Colonic mucosa (tissue), 4 donors: ENCODE measurements at regions not wholly inside any gene's neighbourhood (a gene's known extent, or its start where the extent isn't known, plus 50 kb on each side); places are given as distances from the start of the nearest gene placed in this dataset.

Experiments
- DNase-seq: peaks from one replicate; pipeline ENCODE4 v3.0.0-alpha.2; 2020
- H3K27ac ChIP-seq: fragments of 200-600 bp; one replicate; pipeline ENCODE4 v1.8.0; 2021
- H3K27me3 ChIP-seq: fragments of 200-600 bp; one replicate; pipeline ENCODE4 v1.8.0; 2021
- H3K36me3 ChIP-seq: fragments of 200-600 bp; one replicate; pipeline ENCODE4 v1.8.0; 2021
- H3K4me1 ChIP-seq: fragments of 200-600 bp; one replicate; pipeline ENCODE4 v1.8.0; 2021; ENCODE audit warnings: mild to moderate bottlenecking
- H3K4me3 ChIP-seq: fragments of 200-600 bp; one replicate; pipeline ENCODE4 v1.8.0; 2021
- H3K9ac ChIP-seq, 2 donors: one replicate each; pipeline ENCODE4 v1.7.0; 2013; ENCODE audit warnings: control low read depth in 2 of 2, low read depth in 2 of 2, low read length in 2 of 2
- H3K9me3 ChIP-seq: fragments of 200-600 bp; one replicate; pipeline ENCODE4 v1.8.0; 2021
- CTCF ChIP-seq: fragments of 200-600 bp; IDR thresholded peaks from one replicate; pipeline ENCODE4 v1.8.0; 2022; ENCODE audit warnings: antibody characterized with exemption, mild to moderate bottlenecking
- intact Hi-C: fragments of 100-400 bp; cut with DNase I; formaldehyde crosslinking; loops from one replicate; pipeline ENCODE4 v1.14.1; 2022
- donor health status: healthy.
- donor health status: DM: no; HTN: no; CAD: no.
- donor health status: DM: no; HTN: no; CAD: no.

DNA sequence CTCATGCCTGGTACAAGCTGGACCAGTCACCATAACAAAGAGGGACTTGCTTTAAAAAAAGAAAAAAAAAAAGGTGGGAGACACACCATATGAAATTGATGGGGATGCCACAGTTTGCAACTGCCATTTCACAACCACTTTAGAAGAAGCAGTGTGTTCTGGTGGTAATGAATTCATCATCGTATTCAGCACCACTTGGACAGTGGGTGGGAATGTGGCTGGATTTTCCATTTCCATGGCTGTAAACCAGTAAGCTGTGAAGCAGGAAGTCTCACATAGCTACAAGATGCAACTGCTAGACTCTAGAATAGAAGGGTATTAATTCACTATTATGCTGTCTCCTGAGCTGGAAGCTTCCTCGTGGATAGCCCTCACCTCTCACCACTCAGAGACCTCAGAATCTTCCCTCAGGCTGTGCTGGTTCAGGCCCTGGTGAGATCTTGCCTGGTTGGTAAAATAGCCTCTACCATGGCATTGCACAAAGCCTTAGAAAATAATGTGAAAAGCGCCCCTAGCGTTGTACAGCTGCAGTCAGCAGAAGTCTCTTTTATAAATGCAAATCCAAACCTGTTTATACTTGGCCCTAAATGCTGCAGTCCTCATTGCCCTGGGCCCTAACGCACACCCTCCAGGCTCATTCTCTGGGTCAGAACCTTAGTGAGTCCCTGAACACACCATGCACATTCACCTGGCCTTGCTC lies 150.7 kb downstream of the KCTD15 start:
- H3K9ac ChIP-seq: no peak overlapping the region
- no peaks in the 10 kb centered on the region for H3K9me3 ChIP-seq
- H3K27me3 ChIP-seq: no peaks in the 10 kb centered on the region
- no peaks in the 10 kb centered on the region for H3K36me3 ChIP-seq
- no peak overlapping the region for H3K27ac ChIP-seq
- no peak for TF ChIP-seq CTCF
- H3K4me3 ChIP-seq: no peak overlapping the region
- DNase-seq: no peak
- intact Hi-C loops: no loop called here
- no peaks in the 10 kb centered on the region for H3K4me1 ChIP-seq

- no peaks in the 10 kb centered on the region for H3K36me3 ChIP-seq
- intact Hi-C loops: no loop called here
- no peaks in the 10 kb centered on the region for H3K4me1 ChIP-seq
- no peak overlapping the region for H3K4me3 ChIP-seq
- no peak overlapping the region for H3K9ac ChIP-seq
- H3K9me3 ChIP-seq: no peaks in the 10 kb centered on the region
- no peak for TF ChIP-seq CTCF
- H3K27me3 ChIP-seq: no peaks in the 10 kb centered on the region
- DNase-seq: no peak
- H3K27ac ChIP-seq: no peak overlapping the region
These were observed 152.1 kb downstream of the KCTD15 start for GRCh38 chr19:33948651-33949335.

- Histone ChIP-seq H3K36me3 (no peaks in the 10 kb centered on the region), H3K27ac (no peak overlapping the region), H3K9me3 (no peaks in the 10 kb centered on the region), H3K4me1 (no peaks in the 10 kb centered on the region), H3K9ac (no peak overlapping the region), H3K4me3 (no peak overlapping the region), H3K27me3 (no peaks in the 10 kb centered on the region)
- no peak for TF ChIP-seq CTCF
- intact Hi-C loops: no loop called here
- DNase-seq: no peak
These were observed 153.6 kb downstream of the KCTD15 start for GRCh38 chr19:33950091-33950750.

- H3K9me3 ChIP-seq: no peaks in the 10 kb centered on the region
- no peak for DNase-seq
- TF ChIP-seq CTCF: no peak
- no peaks in the 10 kb centered on the region for H3K27me3 ChIP-seq
- H3K27ac ChIP-seq: no peak overlapping the region
- H3K4me1 ChIP-seq: no peaks in the 10 kb centered on the region
- intact Hi-C loops: no loop called here
- no peak overlapping the region for H3K9ac ChIP-seq
- no peak overlapping the region for H3K4me3 ChIP-seq
- no peaks in the 10 kb centered on the region for H3K36me3 ChIP-seq
These were observed 156.4 kb downstream of the KCTD15 start for GRCh38 chr19:33953023-33953422.

GRCh38 chr19:33953592-33953991 lies 156.9 kb downstream of the KCTD15 start:
- Histone ChIP-seq H3K27me3 (no peaks in the 10 kb centered on the region), H3K9me3 (no peaks in the 10 kb centered on the region), H3K4me3 (no peak overlapping the region), H3K9ac (no peak overlapping the region), H3K4me1 (no peaks in the 10 kb centered on the region), H3K27ac (no peak overlapping the region), H3K36me3 (no peaks in the 10 kb centered on the region)
- intact Hi-C loops: no loop called here
- no peak for TF ChIP-seq CTCF
- no peak for DNase-seq
